T-helper 1 cell treated with Interleukin-12 subunit alpha and Interleukin-12 subunit beta and Interleukin-4 antibody, amounts not matched to agents 30 μg/mL and 1 μg/mL, for 36 hours (primary cell): ENCODE measurements at regions not wholly inside any gene's neighbourhood (a gene's known extent, or its start where the extent isn't known, plus 50 kb on each side); places are given as distances from the start of the nearest gene placed in this dataset.
"Not testable (repeated sequence)": the region's sequence is repeated elsewhere in the genome, so short reads cannot be mapped to it uniquely, and the experiment has no call there.

Experiments
- H3K27ac Mint-ChIP-seq: one replicate; pipeline ENCODE4 v1.8.0; 2021; ENCODE audit warnings: mild to moderate bottlenecking, mixed read lengths
- H3K27me3 Mint-ChIP-seq: one replicate; pipeline ENCODE4 v1.8.0; 2021; ENCODE audit warnings: low read depth, mixed read lengths
- H3K36me3 Mint-ChIP-seq: one replicate; pipeline ENCODE4 v1.8.0; 2021; ENCODE audit warnings: low read depth, mixed read lengths
- H3K4me1 Mint-ChIP-seq: one replicate; pipeline ENCODE4 v1.8.0; 2021; ENCODE audit warnings: low read depth, mixed read lengths
- H3K4me3 Mint-ChIP-seq: one replicate; pipeline ENCODE4 v1.8.0; 2021; ENCODE audit warnings: mild to moderate bottlenecking, moderate library complexity, mixed read lengths
- H3K9me3 Mint-ChIP-seq: one replicate; pipeline ENCODE4 v1.8.0; 2021; ENCODE audit warnings: mixed read lengths

DNA sequence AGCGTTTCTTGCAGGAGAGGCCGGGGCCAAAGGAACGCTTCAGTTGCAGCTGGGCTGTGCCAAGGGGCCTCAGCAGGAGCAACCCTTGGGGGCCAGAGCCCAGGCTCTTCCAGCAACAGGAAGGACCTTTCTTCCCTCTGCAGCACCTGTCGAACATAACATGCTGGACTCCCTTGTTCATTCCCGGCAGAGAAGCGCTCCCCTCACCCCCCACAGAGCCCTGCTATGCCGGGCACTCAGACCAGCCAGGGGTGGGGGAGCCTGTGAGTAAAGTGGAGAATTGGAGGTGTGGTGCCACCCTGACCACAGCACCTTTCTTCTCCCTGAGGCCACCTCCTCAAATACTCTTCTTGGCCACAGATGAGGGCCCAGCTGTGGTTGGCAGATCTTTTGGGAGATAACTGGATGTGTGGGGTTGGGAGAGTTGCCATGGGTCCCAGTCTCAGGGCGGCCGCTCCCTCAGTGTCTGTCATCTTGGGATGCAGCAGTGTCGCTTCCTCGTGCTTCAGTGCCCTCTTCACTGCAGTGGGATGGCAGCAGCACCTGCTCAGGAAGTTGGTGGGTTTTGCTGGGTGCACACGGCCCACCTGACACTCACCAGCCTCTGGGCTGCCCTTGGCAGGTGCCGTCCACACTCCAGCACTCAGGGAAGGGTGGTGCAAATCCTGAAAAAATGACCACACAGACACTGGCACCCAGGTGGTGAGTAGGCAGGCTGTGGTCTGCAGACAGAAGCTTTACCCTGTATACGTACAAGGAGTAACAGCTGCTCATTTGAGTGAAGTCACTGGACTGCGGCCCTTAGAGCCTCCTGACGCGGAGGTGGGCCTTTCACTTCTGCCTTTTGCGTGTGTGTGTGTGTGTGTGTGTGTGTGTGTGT lies 67.5 kb downstream of the NPIPB11 start:
- H3K36me3 Mint-ChIP-seq, H3K4me3 Mint-ChIP-seq, H3K27me3 Mint-ChIP-seq, H3K4me1 Mint-ChIP-seq, H3K9me3 Mint-ChIP-seq, H3K27ac Mint-ChIP-seq: not testable (repeated sequence)

DNA sequence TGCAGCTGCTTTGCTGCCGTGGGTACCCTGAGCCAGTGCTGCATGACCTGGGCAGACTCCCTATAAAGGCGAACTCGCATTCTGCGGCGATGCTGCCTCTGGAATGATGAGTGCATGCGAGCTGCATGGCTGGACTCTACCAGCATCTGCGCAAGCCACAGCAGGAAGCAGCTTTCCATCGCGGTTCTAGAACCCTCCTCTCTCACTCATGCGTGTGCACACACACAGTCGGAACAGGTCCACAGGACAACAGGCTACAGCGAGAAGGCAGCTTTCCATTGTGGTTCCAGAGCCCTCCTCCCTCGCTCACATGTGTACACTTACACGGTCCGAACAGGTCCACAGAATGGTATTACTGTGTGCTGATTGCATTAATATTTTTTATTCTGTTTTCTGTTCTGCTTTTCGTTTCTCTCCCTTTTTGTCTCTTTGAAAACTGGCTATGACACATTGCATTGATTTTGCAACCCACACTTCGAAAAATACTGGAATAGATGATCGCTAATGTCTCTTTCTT lies 69.1 kb downstream of the NPIPB11 start:
- H3K36me3 Mint-ChIP-seq, H3K27ac Mint-ChIP-seq, H3K9me3 Mint-ChIP-seq, H3K27me3 Mint-ChIP-seq, H3K4me3 Mint-ChIP-seq, H3K4me1 Mint-ChIP-seq: not testable (repeated sequence)

DNA sequence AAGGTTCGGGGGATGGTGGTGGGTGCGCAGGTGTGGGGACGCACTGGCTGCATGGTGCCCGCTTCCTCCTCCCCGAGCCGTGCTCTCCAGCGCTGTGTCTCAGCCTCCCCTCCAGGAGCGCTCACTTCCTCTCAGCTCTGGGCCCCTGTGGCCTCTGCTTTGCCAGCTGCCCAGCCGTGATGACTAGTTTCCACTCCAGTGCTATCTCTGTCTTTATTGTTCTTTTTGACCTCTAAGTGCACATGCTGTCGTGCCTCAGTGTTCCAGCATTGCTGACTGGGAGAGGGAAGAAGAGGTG lies 71.0 kb downstream of the NPIPB11 start:
- H3K4me1 Mint-ChIP-seq, H3K9me3 Mint-ChIP-seq, H3K27me3 Mint-ChIP-seq, H3K36me3 Mint-ChIP-seq, H3K4me3 Mint-ChIP-seq, H3K27ac Mint-ChIP-seq: not testable (repeated sequence)

DNA sequence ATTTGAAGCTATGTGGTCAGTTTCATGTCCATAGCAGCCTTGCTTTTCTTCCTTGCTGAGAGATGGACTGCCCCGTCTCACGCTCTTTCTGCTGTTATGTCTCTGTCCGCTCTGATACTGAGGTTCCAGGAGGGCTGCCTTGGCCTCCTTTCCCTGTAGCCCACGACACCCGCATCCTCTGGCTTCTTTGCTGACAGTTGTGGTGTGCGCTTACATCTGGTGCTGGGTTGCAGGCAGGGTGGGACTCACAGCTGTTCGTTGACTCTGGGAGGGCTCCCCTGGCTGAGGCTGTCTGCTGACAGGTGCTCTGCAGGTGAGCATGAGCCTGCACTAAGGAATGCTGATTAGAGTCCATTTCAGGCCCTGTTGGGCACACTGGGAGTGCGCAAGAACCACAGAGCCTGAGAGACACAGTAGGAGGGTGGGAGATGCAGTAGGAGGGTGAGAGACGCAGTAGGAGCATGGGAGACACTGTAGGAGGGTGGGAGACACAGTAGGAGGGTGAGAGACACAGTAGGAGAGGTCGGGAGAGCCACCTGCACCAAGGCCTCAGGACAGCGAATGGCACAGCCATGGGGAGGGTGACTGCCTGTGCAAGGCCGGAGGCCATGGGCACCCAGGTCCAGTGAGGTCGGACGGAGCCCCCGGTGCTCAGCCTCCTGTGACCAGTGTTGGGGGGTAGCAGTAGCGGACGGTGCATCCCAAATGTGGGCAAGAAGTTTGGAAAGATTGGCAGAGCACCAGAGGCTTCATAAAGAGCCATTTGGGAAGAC lies 71.5 kb downstream of the NPIPB11 start:
- not testable (repeated sequence) for H3K4me3 Mint-ChIP-seq, H3K27ac Mint-ChIP-seq, H3K27me3 Mint-ChIP-seq, H3K9me3 Mint-ChIP-seq, H3K36me3 Mint-ChIP-seq, H3K4me1 Mint-ChIP-seq

DNA sequence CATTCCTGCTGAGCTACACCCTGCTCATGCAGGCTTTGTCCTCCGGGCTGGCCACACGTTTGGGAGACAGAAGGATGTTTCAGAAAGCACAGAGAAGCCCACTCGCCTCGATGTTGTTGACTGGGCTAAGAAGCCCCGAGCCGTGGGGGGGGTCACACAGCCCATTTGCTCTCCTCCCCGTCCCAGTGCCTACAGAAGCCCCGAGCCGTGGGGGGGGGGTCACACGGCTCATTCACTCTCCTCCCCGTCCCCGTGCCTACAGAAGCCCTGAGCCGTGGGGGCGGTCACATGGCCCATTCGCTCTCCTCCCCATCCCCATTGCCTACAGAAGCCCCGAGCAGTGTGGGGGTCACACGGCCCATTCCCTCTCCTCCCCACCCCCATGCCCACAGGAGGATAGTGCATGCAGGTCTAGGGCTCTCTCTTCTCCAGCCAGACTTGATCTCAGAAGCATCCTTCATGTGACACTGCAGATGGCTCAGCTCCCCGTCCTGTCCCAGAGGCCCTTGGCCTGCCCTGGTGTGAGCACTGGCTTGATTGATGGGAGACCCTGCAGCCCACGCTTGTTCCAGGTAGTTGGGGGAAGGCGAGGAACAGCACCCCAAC lies 72.9 kb downstream of the NPIPB11 start:
- H3K4me1 Mint-ChIP-seq, H3K9me3 Mint-ChIP-seq, H3K27ac Mint-ChIP-seq, H3K4me3 Mint-ChIP-seq, H3K27me3 Mint-ChIP-seq, H3K36me3 Mint-ChIP-seq: not testable (repeated sequence)

DNA sequence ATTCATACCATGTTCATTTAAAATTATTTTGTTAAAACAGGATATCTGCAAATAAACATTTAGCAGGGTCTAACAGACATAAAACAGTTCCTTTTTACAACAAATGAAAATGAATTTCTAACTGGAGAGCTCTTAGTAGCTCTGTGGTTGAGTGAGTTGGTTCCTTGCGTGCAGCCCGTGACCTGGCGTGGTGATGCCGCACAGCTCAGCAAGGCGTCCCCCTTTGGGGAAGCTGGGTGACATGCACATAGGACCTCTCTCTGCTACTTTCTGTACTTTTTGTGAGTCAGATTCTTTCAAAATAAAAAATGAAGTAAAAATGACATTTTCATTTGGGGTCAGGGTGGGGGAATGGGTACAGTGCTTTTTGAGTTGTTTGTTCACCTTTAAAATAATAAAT lies 75.9 kb downstream of the NPIPB11 start:
- not testable (repeated sequence) for H3K4me3 Mint-ChIP-seq

DNA sequence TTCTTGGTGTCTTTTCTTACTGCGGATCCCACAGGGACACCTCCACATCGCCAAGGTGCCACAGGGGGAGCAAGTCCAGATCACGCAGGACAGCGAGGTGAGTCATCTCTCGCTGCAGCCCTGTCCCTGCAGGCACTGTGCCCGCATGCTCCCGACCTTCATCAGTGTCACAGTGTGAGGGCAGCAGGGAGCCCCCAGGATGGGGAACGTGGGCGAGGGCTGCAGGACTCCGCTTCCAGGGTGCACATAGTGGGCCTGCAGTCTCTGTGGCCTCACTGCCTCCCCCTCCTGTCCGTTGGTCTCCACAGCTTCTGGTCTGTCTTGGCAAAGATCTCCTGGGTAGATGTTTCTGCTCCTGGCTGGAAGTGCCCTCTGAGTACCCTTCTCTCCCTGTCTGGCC lies 78.0 kb downstream of the NPIPB11 start:
- H3K9me3 Mint-ChIP-seq, H3K27me3 Mint-ChIP-seq, H3K4me3 Mint-ChIP-seq, H3K27ac Mint-ChIP-seq, H3K36me3 Mint-ChIP-seq, H3K4me1 Mint-ChIP-seq: not testable (repeated sequence)

More for the DNA sequence above, 75.9 kb downstream of the NPIPB11 start:
- H3K4me1 Mint-ChIP-seq, H3K27me3 Mint-ChIP-seq, H3K36me3 Mint-ChIP-seq, H3K27ac Mint-ChIP-seq, H3K9me3 Mint-ChIP-seq: not testable (repeated sequence)

DNA sequence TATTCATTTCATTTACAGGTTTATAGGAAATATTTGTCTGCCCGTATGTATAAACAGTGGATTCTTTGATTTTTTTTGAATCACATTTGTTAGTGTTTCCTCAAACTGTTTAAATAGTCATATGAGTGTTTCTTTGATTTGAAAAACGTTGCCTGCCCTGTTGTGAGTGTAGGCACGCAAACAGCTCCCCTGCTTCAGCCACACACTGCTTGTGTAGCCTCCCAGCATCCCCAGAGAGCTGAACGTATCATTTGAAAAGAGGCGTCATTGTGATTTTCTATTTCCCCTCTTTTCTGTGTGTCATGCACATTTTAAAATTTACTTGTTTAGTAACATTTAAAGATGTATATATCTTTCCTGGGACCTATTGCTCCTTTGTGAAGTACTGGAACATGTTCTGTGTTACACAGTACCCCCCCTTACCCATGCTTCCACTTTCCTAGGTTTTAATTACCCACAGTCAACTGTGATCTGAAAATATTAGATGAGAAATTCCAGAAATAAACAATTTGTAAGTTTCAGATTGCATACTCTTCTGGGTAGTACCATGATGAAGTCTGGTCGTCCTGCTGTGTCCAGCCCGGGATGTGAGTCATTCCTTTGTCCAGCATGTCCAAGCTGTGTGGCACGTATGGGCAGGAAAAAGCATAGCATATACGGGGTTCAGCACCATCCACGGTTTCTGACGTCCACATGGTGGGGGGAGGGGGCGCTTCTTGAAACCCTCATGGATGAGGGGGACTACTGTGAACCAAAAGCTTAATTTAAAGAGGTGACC lies 78.7 kb downstream of the NPIPB11 start:
- H3K4me3 Mint-ChIP-seq, H3K9me3 Mint-ChIP-seq, H3K27ac Mint-ChIP-seq, H3K36me3 Mint-ChIP-seq, H3K4me1 Mint-ChIP-seq, H3K27me3 Mint-ChIP-seq: not testable (repeated sequence)

DNA sequence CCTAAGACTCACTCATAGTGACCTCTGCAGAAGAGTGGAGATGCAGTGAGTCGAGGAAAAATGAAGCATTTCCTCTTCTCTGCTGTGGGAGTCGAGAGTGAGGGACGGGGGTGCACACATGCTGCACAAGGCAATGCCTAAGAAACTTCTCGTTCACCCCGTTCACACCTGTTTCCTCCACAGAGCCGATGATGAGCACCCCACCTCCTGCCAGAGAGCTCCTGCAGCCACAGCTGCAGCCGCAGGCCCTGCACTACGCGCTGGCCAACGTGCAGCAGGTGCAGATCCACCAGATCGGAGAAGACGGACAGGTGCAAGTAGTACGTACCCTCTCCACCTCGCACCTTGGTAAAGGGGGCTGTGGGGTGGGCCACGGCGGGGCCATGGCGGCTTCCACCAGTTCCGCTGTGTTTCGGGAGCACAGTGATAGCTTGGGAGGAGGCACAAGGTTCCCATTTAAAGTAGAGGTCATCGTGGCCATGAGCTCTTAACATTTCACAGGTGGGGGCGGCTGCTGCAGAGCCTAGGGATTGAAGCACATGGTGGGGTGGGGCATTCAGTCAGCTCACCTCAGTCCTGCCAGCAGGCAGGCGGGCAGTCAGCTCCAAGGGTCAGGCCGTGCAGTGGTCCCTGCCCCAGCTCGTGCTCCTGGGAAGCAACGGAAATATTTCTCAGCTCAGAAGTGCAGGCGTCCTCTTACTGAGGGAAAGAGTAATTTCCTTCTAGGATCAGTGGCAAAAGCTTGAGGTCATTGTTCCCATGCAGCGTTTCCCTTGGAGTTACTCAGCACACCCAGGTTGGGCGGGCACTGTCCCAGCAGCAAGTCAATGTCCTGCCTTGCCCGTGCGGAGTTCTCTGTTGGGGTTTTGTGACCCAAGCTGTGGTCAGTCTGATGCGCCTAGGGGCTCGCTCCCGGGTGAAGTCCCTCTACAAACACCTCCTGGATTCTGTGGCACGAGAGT lies 80.1 kb downstream of the NPIPB11 start:
- H3K27me3 Mint-ChIP-seq, H3K36me3 Mint-ChIP-seq, H3K27ac Mint-ChIP-seq, H3K4me1 Mint-ChIP-seq, H3K4me3 Mint-ChIP-seq, H3K9me3 Mint-ChIP-seq: not testable (repeated sequence)

DNA sequence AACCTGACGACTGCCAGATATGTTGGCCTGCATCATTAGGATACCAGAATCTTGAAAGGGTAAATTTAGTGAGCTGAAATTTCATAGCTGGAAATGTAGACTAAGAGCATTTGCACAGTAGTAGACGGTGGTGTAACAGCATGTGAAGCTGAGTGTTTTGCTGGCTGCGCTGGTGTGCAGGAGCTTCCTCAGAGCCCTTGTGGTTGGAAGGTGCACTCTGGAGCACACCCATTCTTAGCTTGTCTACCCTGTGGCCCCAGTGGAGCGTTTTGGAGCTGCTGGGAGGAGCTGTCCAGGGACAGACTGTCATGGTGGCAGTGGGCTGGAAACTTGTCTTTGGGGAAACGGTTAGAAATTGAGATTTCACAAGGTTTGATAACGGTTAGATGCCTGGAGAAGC lies 82.8 kb downstream of the NPIPB11 start:
- not testable (repeated sequence) for H3K9me3 Mint-ChIP-seq, H3K27ac Mint-ChIP-seq, H3K27me3 Mint-ChIP-seq, H3K4me3 Mint-ChIP-seq, H3K36me3 Mint-ChIP-seq, H3K4me1 Mint-ChIP-seq

DNA sequence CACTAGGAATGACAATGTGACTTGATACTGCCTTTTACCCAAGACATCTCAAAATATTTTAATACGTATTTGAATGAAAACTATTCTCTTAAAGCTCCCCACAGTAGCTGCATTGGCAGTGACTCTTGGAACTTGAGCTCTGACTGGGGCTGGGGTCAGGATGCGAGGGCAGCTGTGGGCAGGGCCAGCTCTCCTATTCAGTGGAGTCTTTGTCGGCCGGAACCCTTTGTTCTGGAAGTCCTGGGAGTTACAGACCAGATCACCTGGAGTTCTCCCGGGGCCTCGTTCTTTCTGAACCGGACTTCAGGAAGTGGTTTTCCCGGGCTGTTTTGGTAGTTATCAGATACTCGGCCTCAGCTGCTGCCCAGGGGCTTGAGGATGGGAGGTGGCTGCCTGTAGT lies 84.9 kb downstream of the NPIPB11 start:
- no peak overlapping the region for H3K27ac Mint-ChIP-seq
- no peaks in the 10 kb centered on the region for H3K9me3 Mint-ChIP-seq
- H3K36me3 Mint-ChIP-seq: no peaks in the 10 kb centered on the region
- no peak overlapping the region for H3K4me3 Mint-ChIP-seq
- no peaks in the 10 kb centered on the region for H3K27me3 Mint-ChIP-seq
- peaks cover 3% of the 10 kb centered on the region for H3K4me1 Mint-ChIP-seq

DNA sequence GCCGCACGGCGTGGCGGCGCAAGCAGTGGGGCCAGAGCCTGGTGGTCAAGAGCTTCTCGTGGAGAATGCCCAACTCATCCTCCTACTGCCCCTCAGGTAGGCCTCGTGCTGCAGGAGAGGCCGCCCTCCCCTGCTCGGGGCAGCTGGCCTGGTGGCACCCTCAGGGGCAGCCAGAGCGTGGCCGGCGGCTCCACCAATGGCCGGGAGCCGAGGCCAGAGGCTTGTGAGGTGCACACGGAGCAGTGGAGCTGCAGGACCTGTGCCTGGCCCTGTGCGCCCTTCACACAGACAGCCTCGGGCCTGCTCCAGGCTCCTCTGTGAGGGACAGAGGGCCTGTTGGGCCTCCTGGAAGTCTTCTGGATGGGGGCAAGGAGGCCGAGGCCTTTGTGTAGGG lies 85.5 kb downstream of the NPIPB11 start:
- H3K27ac Mint-ChIP-seq: no peak overlapping the region
- no peak overlapping the region for H3K4me3 Mint-ChIP-seq
- no peaks in the 10 kb centered on the region for H3K9me3 Mint-ChIP-seq
- no peaks in the 10 kb centered on the region for H3K36me3 Mint-ChIP-seq
- no peaks in the 10 kb centered on the region for H3K27me3 Mint-ChIP-seq
- peaks cover 3% of the 10 kb centered on the region for H3K4me1 Mint-ChIP-seq

DNA sequence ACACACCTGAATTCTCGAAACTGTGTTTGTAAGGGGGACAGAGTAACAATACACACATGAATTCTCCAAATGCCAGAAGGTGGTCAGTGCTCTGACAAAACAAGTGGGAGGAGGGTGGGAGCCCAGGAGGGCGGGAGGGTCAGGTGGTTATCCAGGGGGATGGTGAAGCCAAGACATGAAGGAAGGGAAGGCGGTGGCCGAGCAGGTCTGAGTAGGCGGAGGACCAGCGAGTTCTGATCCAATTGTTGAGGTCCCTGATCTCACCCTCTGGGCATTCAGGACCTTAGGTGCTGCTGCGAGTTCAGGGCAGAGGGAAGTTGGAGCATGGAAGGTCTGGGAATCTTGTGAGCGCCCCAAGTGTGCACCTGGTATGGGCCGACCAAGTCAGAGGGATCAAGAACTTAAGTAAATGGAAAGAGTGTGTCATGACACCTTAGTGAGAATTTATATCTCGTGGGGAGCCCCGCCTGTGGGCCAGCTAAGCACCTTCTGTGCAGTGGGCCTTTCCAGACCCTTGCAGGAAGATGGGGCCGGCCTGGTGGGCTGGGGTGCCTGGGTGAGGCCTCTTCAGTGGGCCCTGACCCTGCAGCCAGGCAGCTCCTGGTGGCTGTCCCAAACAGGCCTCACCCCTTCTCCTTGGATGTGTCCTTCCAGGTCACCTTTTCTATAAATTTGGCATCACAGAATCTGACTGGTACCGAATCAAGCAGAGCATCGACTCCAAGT lies 86.1 kb downstream of the NPIPB11 start:
- no peaks in the 10 kb centered on the region for H3K9me3 Mint-ChIP-seq
- peaks cover 3% of the 10 kb centered on the region for H3K4me1 Mint-ChIP-seq
- no peak overlapping the region for H3K4me3 Mint-ChIP-seq
- no peaks in the 10 kb centered on the region for H3K27me3 Mint-ChIP-seq
- no peak overlapping the region for H3K27ac Mint-ChIP-seq
- no peaks in the 10 kb centered on the region for H3K36me3 Mint-ChIP-seq
